Muscle layer of duodenum (tissue), 2 donors: ENCODE measurements at regions not wholly inside any gene's neighbourhood (a gene's known extent, or its start where the extent isn't known, plus 50 kb on each side); places are given as distances from the start of the nearest gene placed in this dataset.
"Not testable (repeated sequence)": the region's sequence is repeated elsewhere in the genome, so short reads cannot be mapped to it uniquely, and the experiment has no call there.

Experiments used
- H3K27ac ChIP-seq: one replicate; pipeline ENCODE4 v1.7.0; 2013; ENCODE audit warnings: mild to moderate bottlenecking, low read length
- H3K27me3 ChIP-seq: one replicate; pipeline ENCODE4 v1.7.0; 2013; ENCODE audit warnings: low read depth, mild to moderate bottlenecking, control low read depth, low read length
- H3K36me3 ChIP-seq, 2 donors: one replicate each; pipeline ENCODE4 v1.7.0; 2013; ENCODE audit warnings: low read length in 2 of 2, control low read depth in 1 of 2, mild to moderate bottlenecking in 1 of 2; ENCODE audit not compliant: insufficient read depth in 2 of 2, control insufficient read depth in 1 of 2
- H3K4me1 ChIP-seq, 2 donors: one replicate each; pipeline ENCODE4 v1.7.0; 2013; ENCODE audit warnings: low read length in 2 of 2, mild to moderate bottlenecking in 2 of 2, control low read depth in 1 of 2, moderate library complexity in 1 of 2; ENCODE audit not compliant: insufficient read depth in 2 of 2, control insufficient read depth in 1 of 2
- H3K4me3 ChIP-seq, 2 donors: one replicate each; pipeline ENCODE4 v1.7.0; 2013; ENCODE audit warnings: low read length in 2 of 2, low read depth in 1 of 2, mild to moderate bottlenecking in 1 of 2
- H3K9me3 ChIP-seq, 2 donors: one replicate each; pipeline ENCODE4 v1.7.0; 2013; ENCODE audit warnings: low read length in 2 of 2, control low read depth in 1 of 2, mild to moderate bottlenecking in 1 of 2; ENCODE audit not compliant: control insufficient read depth in 1 of 2
- donor health status: healthy.

DNA sequence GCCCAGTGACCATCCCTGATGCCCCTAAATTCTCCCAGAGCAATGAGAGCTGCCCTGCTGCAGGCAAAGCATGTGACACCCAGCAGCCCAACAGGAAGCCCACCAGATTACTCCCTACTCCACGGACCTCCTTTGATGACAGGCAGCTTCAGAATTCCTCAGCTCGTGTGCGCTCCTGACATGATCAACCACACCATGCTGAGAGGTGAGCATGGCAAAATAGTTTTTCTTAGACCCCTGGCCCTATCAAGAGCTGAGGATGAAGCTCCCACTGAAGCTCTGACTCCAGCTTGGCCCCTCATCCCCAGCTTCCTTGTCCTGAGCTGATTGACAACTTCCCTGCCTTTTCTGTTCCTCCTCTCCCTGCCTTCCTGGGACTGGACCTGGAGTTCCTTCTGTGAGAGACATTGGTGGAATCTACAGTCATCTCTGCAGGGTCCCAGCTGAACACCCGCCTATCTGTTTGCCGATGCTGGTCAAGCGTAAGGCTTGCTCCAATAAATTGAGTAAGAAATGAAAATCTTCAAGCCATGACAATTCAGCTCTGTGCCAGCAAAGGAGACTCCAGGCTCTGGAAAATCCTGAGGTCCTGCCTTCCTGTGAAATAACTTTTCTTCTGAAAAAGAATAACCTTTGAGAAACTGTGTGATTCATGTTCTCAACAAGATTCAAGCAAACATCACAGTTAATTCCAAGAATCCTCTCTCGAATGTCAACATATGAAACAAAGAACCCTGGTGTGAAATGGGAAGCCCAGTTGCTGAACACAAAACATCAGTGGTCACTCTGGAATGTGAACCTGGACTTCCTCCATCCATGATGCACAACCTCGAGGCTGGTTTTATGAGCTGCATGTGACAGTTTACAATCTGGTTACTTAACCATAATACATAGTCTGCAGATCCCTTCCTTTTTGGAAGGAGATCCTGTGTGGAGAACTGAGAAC, 201.1 kb downstream of the SPP2 start:
- Histone ChIP-seq H3K4me1 (no peaks in the 10 kb centered on the region), H3K27ac (no peak overlapping the region), H3K4me3 (no peak overlapping the region), H3K9me3 (no peaks in the 10 kb centered on the region), H3K27me3 (no peaks in the 10 kb centered on the region), H3K36me3 (no peaks in the 10 kb centered on the region)

- H3K27me3 ChIP-seq = no peaks in the 10 kb centered on the region
- no peak overlapping the region for H3K4me3 ChIP-seq
- H3K4me1 ChIP-seq = no peaks in the 10 kb centered on the region
- H3K36me3 ChIP-seq = no peaks in the 10 kb centered on the region
- no peak overlapping the region for H3K27ac ChIP-seq
- H3K9me3 ChIP-seq = no peaks in the 10 kb centered on the region
These were observed 200.4 kb downstream of the SPP2 start for GRCh38 chr2:234250926-234251325.

GRCh38 chr2:234249873-234250272, 199.4 kb downstream of the SPP2 start:
- Histone ChIP-seq H3K4me1 (no peaks in the 10 kb centered on the region), H3K27ac (no peak overlapping the region), H3K4me3 (no peak overlapping the region), H3K9me3 (no peaks in the 10 kb centered on the region), H3K27me3 (no peaks in the 10 kb centered on the region), H3K36me3 (no peaks in the 10 kb centered on the region)

DNA sequence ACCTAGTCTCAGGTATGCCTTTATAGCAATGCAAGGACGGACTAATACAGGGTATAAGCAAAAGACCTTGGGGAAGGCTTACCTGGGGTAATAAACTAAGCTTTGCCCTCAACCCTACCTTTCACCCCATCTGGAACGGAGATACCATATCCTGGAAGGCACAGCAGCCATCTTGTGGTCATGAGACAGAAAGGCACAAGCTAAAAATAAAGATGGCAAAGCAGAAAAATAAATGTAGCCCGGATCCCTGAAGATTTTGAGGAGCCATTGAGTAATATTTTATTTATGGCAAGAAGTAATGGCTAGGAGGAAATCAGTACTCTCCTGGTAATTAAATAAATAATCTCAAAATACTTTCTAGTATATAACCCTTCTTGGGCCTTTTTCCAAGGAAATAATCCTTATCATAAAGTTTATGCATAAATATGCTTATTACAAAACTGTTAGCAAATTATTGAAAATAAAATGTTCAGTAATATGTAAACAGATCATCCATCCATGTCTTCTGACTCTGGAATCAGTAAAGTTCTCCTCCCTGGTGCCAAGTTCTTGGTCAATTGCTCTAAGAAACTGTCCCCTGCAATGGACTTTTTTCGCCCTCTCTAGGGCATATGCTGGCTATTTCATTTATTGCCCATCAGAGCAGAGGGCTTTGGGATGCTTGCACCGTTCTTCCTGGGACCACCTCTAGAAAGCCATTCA, 198.7 kb downstream of the SPP2 start:
- Histone ChIP-seq H3K27ac (no peak overlapping the region), H3K36me3 (no peaks in the 10 kb centered on the region), H3K27me3 (no peaks in the 10 kb centered on the region), H3K4me3 (no peak overlapping the region), H3K4me1 (no peaks in the 10 kb centered on the region), H3K9me3 (no peaks in the 10 kb centered on the region)

DNA sequence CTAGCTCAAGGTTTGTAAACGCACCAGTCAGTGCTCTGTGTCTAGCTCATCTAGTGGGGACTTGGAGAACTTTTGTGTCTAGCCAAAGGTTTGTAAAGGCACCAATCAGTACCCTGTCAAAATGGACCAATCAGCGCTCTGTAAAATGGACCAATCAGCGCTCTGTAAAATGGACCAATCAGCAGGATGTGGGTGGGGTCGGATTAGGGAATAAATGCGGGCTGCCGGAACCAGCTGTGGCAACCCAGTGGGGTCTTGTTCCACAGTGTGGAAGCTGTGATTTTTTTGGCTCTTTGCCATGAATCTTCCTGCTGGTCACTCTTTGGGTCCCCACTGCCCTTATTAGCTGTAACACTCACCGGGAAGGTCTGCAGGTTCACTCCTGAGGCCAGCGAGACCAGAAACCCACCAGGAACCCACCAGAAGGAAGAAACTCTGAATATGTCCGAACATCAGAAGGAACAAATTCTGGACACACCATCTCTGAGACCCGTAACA, 197.8 kb downstream of the SPP2 start:
- not testable (repeated sequence) for H3K27me3 ChIP-seq, H3K4me3 ChIP-seq, H3K36me3 ChIP-seq, H3K27ac ChIP-seq, H3K4me1 ChIP-seq, H3K9me3 ChIP-seq

DNA sequence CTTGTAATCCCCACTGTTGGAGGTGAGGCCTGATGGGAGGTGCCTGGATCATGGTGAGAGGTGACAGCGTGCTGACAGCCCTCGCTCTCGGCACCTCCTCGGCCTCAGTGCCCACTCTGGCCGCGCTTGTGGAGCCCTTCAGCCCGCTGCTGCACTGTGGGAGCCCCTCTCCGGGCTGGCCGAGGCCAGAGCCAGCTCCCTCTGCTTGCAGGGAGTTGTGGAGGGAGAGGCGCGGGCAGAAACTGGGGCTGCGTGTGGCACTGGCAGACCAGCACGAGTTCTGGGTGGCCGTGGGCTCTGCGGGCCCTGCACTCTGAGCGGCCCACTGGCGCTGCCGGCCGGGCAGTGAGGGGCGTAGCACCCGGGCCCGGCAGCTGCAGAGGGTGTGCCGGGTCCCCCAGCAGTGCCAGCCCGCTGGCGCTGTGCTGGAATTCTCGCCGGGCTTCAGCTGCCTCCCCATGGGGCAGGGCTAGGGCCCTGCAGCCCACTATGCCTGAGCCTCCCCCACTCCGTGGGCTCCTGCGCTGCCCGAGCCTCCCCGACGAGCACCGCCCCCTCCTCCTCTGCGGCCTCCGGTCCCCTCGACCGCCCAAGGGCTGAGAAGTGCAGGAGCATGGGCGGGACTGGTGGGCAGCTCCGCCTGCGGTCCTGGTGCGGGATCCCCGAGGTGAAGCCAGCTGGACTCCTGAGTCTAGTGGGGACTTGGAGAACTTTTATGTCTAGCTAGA, 197.1 kb downstream of the SPP2 start:
- Histone ChIP-seq H3K4me1 (no peaks in the 10 kb centered on the region), H3K4me3 (no peak overlapping the region), H3K36me3 (no peaks in the 10 kb centered on the region), H3K27me3 (no peaks in the 10 kb centered on the region), H3K27ac (no peak overlapping the region), H3K9me3 (no peaks in the 10 kb centered on the region)

DNA sequence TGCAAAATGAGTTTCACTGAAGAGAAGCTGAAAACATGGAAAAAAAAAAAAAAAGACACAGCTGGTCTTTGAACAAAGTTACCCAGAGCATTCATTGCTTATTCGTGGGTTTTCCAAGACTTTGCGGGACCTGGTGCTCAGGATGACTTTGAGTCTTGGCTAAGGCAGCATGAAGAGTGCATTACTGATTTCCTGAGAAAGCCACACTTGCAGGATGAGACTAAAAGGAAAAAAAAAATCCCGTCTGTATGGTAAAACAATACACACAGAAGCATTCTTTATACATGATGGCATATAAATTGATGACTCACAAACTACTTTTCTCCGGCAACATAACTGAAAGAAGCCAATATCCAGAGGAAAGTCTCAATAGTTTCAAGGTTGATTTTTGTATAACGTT, 195.4 kb downstream of the SPP2 start:
- no peak overlapping the region for H3K27ac ChIP-seq

DNA sequence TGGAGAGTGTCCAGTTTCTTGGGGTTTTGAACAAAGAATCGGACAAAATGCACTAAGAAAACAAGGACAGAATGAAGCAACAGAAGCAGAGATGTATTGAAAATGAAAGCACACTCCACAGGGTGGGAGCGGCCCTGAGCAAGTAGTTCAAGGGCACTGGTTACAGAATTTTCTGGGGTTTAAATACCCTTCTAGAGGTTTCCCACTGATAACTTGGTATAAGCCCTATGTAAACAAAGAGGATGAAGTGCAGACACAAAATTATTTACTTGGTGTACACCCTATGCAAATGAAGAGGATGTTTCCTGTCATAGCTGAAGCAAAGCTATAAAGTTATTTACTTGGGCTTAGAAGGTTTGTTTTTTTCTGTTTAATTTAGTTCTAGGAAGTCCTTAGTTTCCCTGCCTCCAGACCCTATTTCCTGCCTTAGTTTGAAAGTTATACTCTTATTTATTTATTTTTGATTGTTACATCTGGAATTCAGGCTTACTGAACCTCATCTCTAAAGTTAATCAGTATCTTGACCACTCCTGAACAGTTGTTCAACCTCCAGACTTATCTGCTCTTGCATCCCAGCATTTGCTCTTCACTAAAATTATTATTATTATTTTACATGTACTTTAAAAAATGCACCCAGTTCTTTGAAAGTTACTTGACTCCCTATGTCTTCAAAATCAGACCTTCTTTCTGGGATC, 193.5 kb downstream of the SPP2 start:
- Histone ChIP-seq H3K4me3 (no peak overlapping the region), H3K27me3 (no peaks in the 10 kb centered on the region), H3K9me3 (no peaks in the 10 kb centered on the region), H3K27ac (no peak overlapping the region), H3K4me1 (no peaks in the 10 kb centered on the region), H3K36me3 (no peaks in the 10 kb centered on the region)

More for the DNA sequence above, 195.4 kb downstream of the SPP2 start:
- Histone ChIP-seq H3K4me3 (no peak overlapping the region), H3K27me3 (no peaks in the 10 kb centered on the region), H3K36me3 (no peaks in the 10 kb centered on the region), H3K4me1 (no peaks in the 10 kb centered on the region), H3K9me3 (no peaks in the 10 kb centered on the region)

DNA sequence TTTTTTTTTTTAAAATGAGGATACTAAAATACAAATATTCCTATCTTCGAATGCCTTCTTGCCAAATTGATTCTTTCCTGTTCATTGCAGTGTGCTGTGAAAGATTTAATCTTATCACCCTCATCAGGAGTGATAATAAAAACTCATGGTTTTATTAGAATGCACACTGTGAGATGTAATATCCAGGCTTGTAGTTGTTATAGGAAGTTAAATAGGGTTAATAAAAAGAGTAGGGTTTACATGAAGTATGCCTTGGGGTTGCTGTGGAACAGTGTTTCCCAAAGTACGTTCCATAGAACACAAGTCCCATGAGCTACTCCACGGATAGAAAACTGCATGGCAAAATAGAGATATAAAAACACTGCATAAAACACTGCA, 191.9 kb downstream of the SPP2 start:
- Histone ChIP-seq H3K4me3 (no peak overlapping the region), H3K9me3 (no peaks in the 10 kb centered on the region), H3K27ac (no peak overlapping the region), H3K36me3 (no peaks in the 10 kb centered on the region), H3K4me1 (no peaks in the 10 kb centered on the region), H3K27me3 (no peaks in the 10 kb centered on the region)

GRCh38 chr2:234241656-234242458, 191.4 kb downstream of the SPP2 start:
- Histone ChIP-seq H3K4me3 (no peak overlapping the region), H3K27me3 (no peaks in the 10 kb centered on the region), H3K4me1 (no peaks in the 10 kb centered on the region), H3K27ac (no peak overlapping the region), H3K36me3 (no peaks in the 10 kb centered on the region), H3K9me3 (no peaks in the 10 kb centered on the region)
